HEK293 (cell line): ENCODE measurements at regions not wholly inside any gene's neighbourhood (a gene's known extent, or its start where the extent isn't known, plus 50 kb on each side); places are given as distances from the start of the nearest gene placed in this dataset.

ENCODE experiments used
- CTCF ChIA-PET: fragments of 350-600 bp; formaldehyde crosslinking; extraction: SDS; loops from one replicate; lab custom pipeline; 2021; ENCODE audit warnings: antibody characterized with exemption; lab: Yijun Ruan, JAX
- POLR2A ChIA-PET: fragments of 300-600 bp; formaldehyde crosslinking; extraction: SDS; loops from one replicate; lab custom pipeline; 2020; ENCODE audit warnings: antibody characterized with exemption, inconsistent platforms; lab: Yijun Ruan, JAX
- H3K27ac ChIP-seq: fragments of 200-500 bp; sonication (Bioruptor generic); 2 replicates; pipeline ENCODE4 v1.5.1; 2014; ENCODE audit warnings: low read depth, low read length, control low read depth, inconsistent platforms; ENCODE audit errors: extremely low read depth
- H3K36me3 ChIP-seq, 2 experiments: fragments of 200-500 bp in 1 of 2; sonication (Bioruptor generic) in 1 of 2; 1 replicate in 1 of 2; 2 replicates in 1 of 2; pipeline ENCODE4 v1.5.1; 2014 to 2017; ENCODE audit warnings: inconsistent platforms in 2 of 2, low read length in 2 of 2; ENCODE audit not compliant: control insufficient read depth in 2 of 2, insufficient read depth in 1 of 2
- H3K4me1 ChIP-seq: fragments of 200-500 bp; sonication (Bioruptor generic); 2 replicates; pipeline ENCODE4 v1.5.1; 2014; ENCODE audit warnings: mild to moderate bottlenecking, low read length, inconsistent platforms; ENCODE audit not compliant: control insufficient read depth, insufficient read depth
- H3K4me3 ChIP-seq: 2 replicates; pipeline ENCODE4 v1.5.1; 2011; ENCODE audit warnings: low read depth, mild to moderate bottlenecking, control low read depth, low read length, moderate library complexity
- H3K9me3 ChIP-seq: fragments of 200-500 bp; sonication (Bioruptor generic); 2 replicates; pipeline ENCODE4 v1.5.1; 2014; ENCODE audit warnings: low read depth, low read length, inconsistent platforms; ENCODE audit not compliant: control insufficient read depth, insufficient read depth
- ATF2 ChIP-seq: fragments of 450-650 bp; formaldehyde crosslinking; IDR thresholded peaks from 2 replicates; pipeline ENCODE4 v1.5.1; 2016; ENCODE audit warnings: missing biosample characterization, missing genetic modification characterization, low read depth
- PBX3 ChIP-seq: sonication (generic); formaldehyde crosslinking; IDR thresholded peaks from 2 replicates; pipeline ENCODE4 v1.8.1; 2022; ENCODE audit warnings: mild to moderate bottlenecking, moderate library complexity, missing genetic modification reagents
- PRDM2 ChIP-seq: fragments of 450-650 bp; formaldehyde crosslinking; IDR thresholded peaks from 2 replicates; pipeline ENCODE4 v1.5.1; 2016; ENCODE audit warnings: missing biosample characterization, missing genetic modification characterization, borderline replicate concordance
- SP7 ChIP-seq: fragments of 450-650 bp; formaldehyde crosslinking; IDR thresholded peaks from 2 replicates; pipeline ENCODE4 v1.5.1; 2016; ENCODE audit warnings: missing biosample characterization, missing genetic modification characterization
- TSHZ1 ChIP-seq: fragments of 450-650 bp; formaldehyde crosslinking; IDR thresholded peaks from 2 replicates; pipeline ENCODE4 v1.5.1; 2016; ENCODE audit warnings: missing biosample characterization, missing genetic modification characterization, borderline replicate concordance
- ZNF140 ChIP-seq: fragments of 450-650 bp; formaldehyde crosslinking; IDR thresholded peaks from 2 replicates; pipeline ENCODE4 v1.5.1; 2016; ENCODE audit warnings: missing biosample characterization, missing genetic modification characterization
- ZNF214 ChIP-seq: fragments of 450-650 bp; formaldehyde crosslinking; IDR thresholded peaks from 2 replicates; pipeline ENCODE4 v1.5.1; 2017; ENCODE audit warnings: missing biosample characterization, mild to moderate bottlenecking, missing genetic modification characterization, borderline replicate concordance
- ZNF280D ChIP-seq: fragments of 450-650 bp; formaldehyde crosslinking; IDR thresholded peaks from 2 replicates; pipeline ENCODE4 v1.5.1; 2016; ENCODE audit warnings: missing biosample characterization, missing genetic modification characterization
- ZNF324 ChIP-seq: fragments of 450-650 bp; formaldehyde crosslinking; IDR thresholded peaks from 2 replicates; pipeline ENCODE4 v1.5.1; 2016; ENCODE audit warnings: missing biosample characterization, missing genetic modification characterization
- ZNF398 ChIP-seq: fragments of 450-650 bp; formaldehyde crosslinking; IDR thresholded peaks from 2 replicates; pipeline ENCODE4 v1.5.1; 2017; ENCODE audit warnings: missing biosample characterization, missing genetic modification characterization
- ZNF639 ChIP-seq: fragments of 450-650 bp; formaldehyde crosslinking; IDR thresholded peaks from 2 replicates; pipeline ENCODE4 v1.5.1; 2016; ENCODE audit warnings: missing biosample characterization, missing genetic modification characterization

- no peak for TF ChIP-seq PBX3 (CRISPR knock-in tag)
- no peak for TF ChIP-seq ATF2 (tag by site-specific recombination)
- no peak for TF ChIP-seq ZNF280D (tag by site-specific recombination)
- no peak for TF ChIP-seq ZNF214 (tag by site-specific recombination)
- no peak for TF ChIP-seq ZNF324 (tag by site-specific recombination)
- TF ChIP-seq ZNF639 (tag by site-specific recombination) = no peak
- TF ChIP-seq PRDM2 = no peak
- TF ChIP-seq SP7 (tag by site-specific recombination) = no peak
- TF ChIP-seq ZNF140 (tag by site-specific recombination) = no peak
- TF ChIP-seq TSHZ1 (tag by site-specific recombination) = no peak
- TF ChIP-seq ZNF398 (tag by site-specific recombination) = no peak
- H3K9me3 ChIP-seq = no peaks in the 10 kb centered on the region
- CTCF ChIA-PET = interaction anchor here (0.7 kb wide), 1 partner anchor 35 kb away, joined by 3 read pairs; no protein-coding TSS in a partner anchor
These were observed 190.8 kb downstream of the EPM2A start for GRCh38 chr6:145544514-145544913.

More at GRCh38 chr6:145544514-145544913, 190.8 kb downstream of the EPM2A start:
- Histone ChIP-seq H3K4me1 (peaks cover 3% of the 10 kb centered on the region; the same call in 1 of the 2 replicates), H3K36me3 (no peaks in the 10 kb centered on the region), H3K4me3 (no peak overlapping the region), H3K27ac (no peak overlapping the region)
- POLR2A ChIA-PET = no interaction called here
